Glutamatergic neuron (in vitro differentiated cells): ENCODE measurements at regions not wholly inside any gene's neighbourhood (a gene's known extent, or its start where the extent isn't known, plus 50 kb on each side); places are given as distances from the start of the nearest gene placed in this dataset.
"Not testable (repeated sequence)": the region's sequence is repeated elsewhere in the genome, so short reads cannot be mapped to it uniquely, and the experiment has no call there.

Source experiments
- DNase-seq: peaks from one replicate; pipeline ENCODE4 v3.0.0; 2022
- H3K27ac Mint-ChIP-seq: one replicate; pipeline ENCODE4 v1.8.0; 2020; ENCODE audit warnings: mild to moderate bottlenecking, mixed read lengths, inconsistent platforms; ENCODE audit not compliant: unreplicated experiment
- H3K27me3 Mint-ChIP-seq: one replicate; pipeline ENCODE4 v1.8.0; 2020; ENCODE audit warnings: mild to moderate bottlenecking, moderate library complexity, mixed read lengths, inconsistent platforms; ENCODE audit not compliant: unreplicated experiment
- H3K36me3 Mint-ChIP-seq: one replicate; pipeline ENCODE4 v1.8.0; 2020; ENCODE audit warnings: mild to moderate bottlenecking, mixed read lengths, inconsistent platforms; ENCODE audit not compliant: unreplicated experiment
- H3K4me1 Mint-ChIP-seq: one replicate; pipeline ENCODE4 v1.8.0; 2020; ENCODE audit warnings: mild to moderate bottlenecking, low read depth, mixed read lengths, inconsistent platforms; ENCODE audit not compliant: unreplicated experiment
- H3K4me3 Mint-ChIP-seq: one replicate; pipeline ENCODE4 v1.8.0; 2020; ENCODE audit warnings: mild to moderate bottlenecking, mixed read lengths, inconsistent platforms; ENCODE audit not compliant: unreplicated experiment
- H3K9me3 Mint-ChIP-seq: one replicate; pipeline ENCODE4 v1.8.0; 2020; ENCODE audit warnings: mild to moderate bottlenecking, moderate library complexity, mixed read lengths, inconsistent platforms; ENCODE audit not compliant: unreplicated experiment
- CTCF ChIP-seq: fragments of 200-600 bp; sonication (generic); IDR thresholded peaks from one replicate; pipeline ENCODE4 v1.5.0; 2021; ENCODE audit not compliant: partially characterized antibody, unreplicated experiment

- TF ChIP-seq CTCF, result no peak
- Mint-ChIP-seq H3K4me3 (no peak overlapping the region), H3K27me3 (peaks cover 2% of the 10 kb centered on the region), H3K36me3 (no peaks in the 10 kb centered on the region), H3K27ac (no peak overlapping the region), H3K9me3 (no peaks in the 10 kb centered on the region), H3K4me1 (peaks cover 31% of the 10 kb centered on the region)
- DNase-seq, result no peak
Observed at GRCh38 chr13:24984134-24984533, 111.8 kb upstream of the PABPC3 start.

- H3K4me1 Mint-ChIP-seq, result peaks cover 34% of the 10 kb centered on the region
- DNase-seq, result no peak
- H3K36me3 Mint-ChIP-seq, result no peaks in the 10 kb centered on the region
- no peak for TF ChIP-seq CTCF
- H3K9me3 Mint-ChIP-seq, result no peaks in the 10 kb centered on the region
- H3K4me3 Mint-ChIP-seq, result no peak overlapping the region
- peak overlapping the region; percentile 20 for H3K27ac Mint-ChIP-seq
- H3K27me3 Mint-ChIP-seq, result peaks cover 2% of the 10 kb centered on the region
Observed at GRCh38 chr13:24985107-24985506, 110.8 kb upstream of the PABPC3 start.

GRCh38 chr13:24985896-24986295 lies 110.0 kb upstream of the PABPC3 start:
- H3K9me3 Mint-ChIP-seq, result peaks cover 2% of the 10 kb centered on the region
- peak; percentile 88 for DNase-seq
- H3K27me3 Mint-ChIP-seq, result peaks cover 2% of the 10 kb centered on the region
- H3K27ac Mint-ChIP-seq, result no peak overlapping the region
- H3K4me3 Mint-ChIP-seq, result peak overlapping the region; percentile 49
- TF ChIP-seq CTCF, result no peak
- H3K36me3 Mint-ChIP-seq, result no peaks in the 10 kb centered on the region
- peaks cover 34% of the 10 kb centered on the region for H3K4me1 Mint-ChIP-seq

GRCh38 chr13:24986826-24987225 lies 109.1 kb upstream of the PABPC3 start:
- Mint-ChIP-seq H3K4me1 (peaks cover 34% of the 10 kb centered on the region), H3K4me3 (no peak overlapping the region), H3K9me3 (peaks cover 2% of the 10 kb centered on the region), H3K27ac (no peak overlapping the region), H3K36me3 (no peaks in the 10 kb centered on the region), H3K27me3 (peaks cover 2% of the 10 kb centered on the region)
- no peak for TF ChIP-seq CTCF
- no peak for DNase-seq

- not testable (repeated sequence) for H3K36me3 Mint-ChIP-seq, H3K27me3 Mint-ChIP-seq, H3K27ac Mint-ChIP-seq, H3K4me3 Mint-ChIP-seq, DNase-seq, H3K9me3 Mint-ChIP-seq
- H3K4me1 Mint-ChIP-seq, result peaks cover 28% of the 10 kb centered on the region
Observed at GRCh38 chr13:24989959-24990358, 106.0 kb upstream of the PABPC3 start.

- DNase-seq, H3K36me3 Mint-ChIP-seq, H3K27me3 Mint-ChIP-seq, H3K9me3 Mint-ChIP-seq, H3K4me3 Mint-ChIP-seq, H3K27ac Mint-ChIP-seq: not testable (repeated sequence)
- H3K4me1 Mint-ChIP-seq, result peaks cover 12% of the 10 kb centered on the region
Observed at GRCh38 chr13:24992946-24993345, 103.0 kb upstream of the PABPC3 start.
